ENCODE measurements at regions not wholly inside any gene's neighbourhood (a gene's known extent, or its start where the extent isn't known, plus 50 kb on each side); places are given as distances from the start of the nearest gene placed in this dataset.

DNA sequence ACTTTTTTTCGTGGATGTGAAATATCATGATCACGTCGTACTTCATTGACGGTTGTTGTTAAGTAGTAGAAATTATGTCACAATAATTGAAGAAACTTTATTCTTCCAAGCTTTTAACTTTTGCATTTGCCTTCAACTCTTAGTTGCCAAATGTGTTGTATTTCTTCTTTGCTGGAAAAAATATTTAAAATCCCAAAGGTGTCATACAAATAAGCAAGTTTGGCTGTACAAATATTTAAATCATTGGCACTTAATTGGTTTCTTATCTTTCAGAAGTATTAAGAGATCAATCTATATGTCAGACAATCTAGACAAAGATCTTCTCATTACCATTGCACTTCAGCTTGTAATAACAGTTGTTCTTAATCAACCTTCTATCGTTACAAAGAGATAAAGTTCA, 204.0 kb upstream of the HDAC4 start:
- Histone ChIP-seq H3K27ac (ENCODE audit: extremely low read depth, low read depth, low read length) (no peak overlapping the region), H3K4me1 (ENCODE audit: control insufficient read depth, insufficient read depth, low read length) (no peaks in the 10 kb centered on the region), H3K36me3 (ENCODE audit: control insufficient read depth in 2 of 2, insufficient read depth in 1 of 2, low read length in 2 of 2) (no peaks in the 10 kb centered on the region), H3K4me3 (ENCODE audit: low read depth, low read length) (no peak overlapping the region), H3K9me3 (ENCODE audit: control insufficient read depth, insufficient read depth, low read depth, low read length) (no peaks in the 10 kb centered on the region)
- ChIA-PET POLR2A (no interaction called here), CTCF (interaction anchor here (0.7 to 1.1 kb wide), 3 partner anchors 19 to 462 kb away, joined by 3 to 4 read pairs (median 4); no protein-coding TSS in a partner anchor)
- TF ChIP-seq GLI4 (tag by site-specific recombination; IDR thresholded peaks at IDR 0.05) (no peak), ZNF140 (tag by site-specific recombination; IDR thresholded peaks at IDR 0.05) (no peak), ZNF221 (tag by site-specific recombination; IDR thresholded peaks at IDR 0.05; ENCODE audit: borderline replicate concordance) (no peak), ZFP37 (tag by site-specific recombination; IDR thresholded peaks at IDR 0.05) (no peak)
- TF ChIP-seq, protein P1, sequence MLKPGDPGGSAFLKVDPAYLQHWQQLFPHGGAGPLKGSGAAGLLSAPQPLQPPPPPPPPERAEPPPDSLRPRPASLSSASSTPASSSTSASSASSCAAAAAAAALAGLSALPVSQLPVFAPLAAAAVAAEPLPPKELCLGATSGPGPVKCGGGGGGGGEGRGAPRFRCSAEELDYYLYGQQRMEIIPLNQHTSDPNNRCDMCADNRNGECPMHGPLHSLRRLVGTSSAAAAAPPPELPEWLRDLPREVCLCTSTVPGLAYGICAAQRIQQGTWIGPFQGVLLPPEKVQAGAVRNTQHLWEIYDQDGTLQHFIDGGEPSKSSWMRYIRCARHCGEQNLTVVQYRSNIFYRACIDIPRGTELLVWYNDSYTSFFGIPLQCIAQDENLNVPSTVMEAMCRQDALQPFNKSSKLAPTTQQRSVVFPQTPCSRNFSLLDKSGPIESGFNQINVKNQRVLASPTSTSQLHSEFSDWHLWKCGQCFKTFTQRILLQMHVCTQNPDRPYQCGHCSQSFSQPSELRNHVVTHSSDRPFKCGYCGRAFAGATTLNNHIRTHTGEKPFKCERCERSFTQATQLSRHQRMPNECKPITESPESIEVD (tag by site-specific recombination; IDR thresholded peaks at IDR 0.05): no peak

GRCh38 chr2:239603411-239604356, 202.9 kb upstream of the HDAC4 start:
- ChIA-PET POLR2A (no interaction called here), CTCF (interaction anchor here (0.7 to 1.1 kb wide), 2 partner anchors 31 to 461 kb away, joined by 3 to 4 read pairs; no protein-coding TSS in a partner anchor)
- Histone ChIP-seq H3K4me1 (ENCODE audit: control insufficient read depth, insufficient read depth, low read length) (no peaks in the 10 kb centered on the region), H3K4me3 (ENCODE audit: low read depth, low read length) (no peak overlapping the region), H3K27ac (ENCODE audit: extremely low read depth, low read depth, low read length) (no peak overlapping the region), H3K9me3 (ENCODE audit: control insufficient read depth, insufficient read depth, low read depth, low read length) (no peaks in the 10 kb centered on the region), H3K36me3 (ENCODE audit: control insufficient read depth in 2 of 2, insufficient read depth in 1 of 2, low read length in 2 of 2) (no peaks in the 10 kb centered on the region)
- TF ChIP-seq ZNF404 (tag by site-specific recombination; IDR thresholded peaks at IDR 0.05) (no peak), ZBTB17 (tag by site-specific recombination; IDR thresholded peaks at IDR 0.05) (no peak), GLI2 (tag by site-specific recombination; IDR thresholded peaks at IDR 0.05; ENCODE audit: borderline replicate concordance, low read depth) (no peak), BCL11B (tag by site-specific recombination; IDR thresholded peaks at IDR 0.05; ENCODE audit: low read depth) (no peak), PRDM10 (tag by site-specific recombination; IDR thresholded peaks at IDR 0.05) (no peak), ZBTB20 (tag by site-specific recombination; IDR thresholded peaks at IDR 0.05) (no peak), ZNF266 (tag by site-specific recombination; IDR thresholded peaks at IDR 0.05; ENCODE audit: low read depth) (no peak), ZSCAN23 (tag by site-specific recombination; IDR thresholded peaks at IDR 0.05) (no peak), ZNF121 (tag by site-specific recombination; IDR thresholded peaks at IDR 0.05) (no peak), ZNF610 (tag by site-specific recombination; IDR thresholded peaks at IDR 0.05; ENCODE audit: borderline replicate concordance) (no peak), ZNF19 (tag by site-specific recombination; IDR thresholded peaks at IDR 0.05; ENCODE audit: low read depth) (no peak), BCL11A (tag by site-specific recombination; IDR thresholded peaks at IDR 0.05; ENCODE audit: low read depth) (no peak), YY1 (tag by site-specific recombination; IDR thresholded peaks at IDR 0.05) (no peak)
- TF ChIP-seq, protein P2, sequence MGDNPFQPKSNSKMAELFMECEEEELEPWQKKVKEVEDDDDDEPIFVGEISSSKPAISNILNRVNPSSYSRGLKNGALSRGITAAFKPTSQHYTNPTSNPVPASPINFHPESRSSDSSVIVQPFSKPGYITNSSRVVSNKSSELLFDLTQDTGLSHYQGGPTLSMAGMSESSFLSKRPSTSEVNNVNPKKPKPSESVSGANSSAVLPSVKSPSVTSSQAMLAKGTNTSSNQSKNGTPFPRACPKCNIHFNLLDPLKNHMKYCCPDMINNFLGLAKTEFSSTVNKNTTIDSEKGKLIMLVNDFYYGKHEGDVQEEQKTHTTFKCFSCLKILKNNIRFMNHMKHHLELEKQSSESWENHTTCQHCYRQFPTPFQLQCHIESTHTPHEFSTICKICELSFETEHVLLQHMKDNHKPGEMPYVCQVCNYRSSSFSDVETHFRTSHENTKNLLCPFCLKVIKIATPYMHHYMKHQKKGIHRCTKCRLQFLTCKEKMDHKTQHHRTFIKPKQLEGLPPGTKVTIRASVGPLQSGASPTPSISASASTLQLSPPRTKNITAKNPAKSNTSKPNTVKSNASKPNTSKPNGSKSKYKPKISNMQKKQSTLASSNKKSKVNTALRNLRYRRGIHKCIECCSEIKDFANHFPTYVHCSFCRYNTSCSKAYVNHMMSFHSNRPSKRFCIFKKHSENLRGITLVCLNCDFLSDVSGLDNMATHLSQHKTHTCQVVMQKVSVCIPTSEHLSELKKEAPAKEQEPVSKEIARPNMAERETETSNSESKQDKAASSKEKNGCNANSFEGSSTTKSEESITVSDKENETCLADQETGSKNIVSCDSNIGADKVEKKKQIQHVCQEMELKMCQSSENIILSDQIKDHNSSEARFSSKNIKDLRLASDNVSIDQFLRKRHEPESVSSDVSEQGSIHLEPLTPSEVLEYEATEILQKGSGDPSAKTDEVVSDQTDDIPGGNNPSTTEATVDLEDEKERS (tag by site-specific recombination; IDR thresholded peaks at IDR 0.05): no peak

All from HEK293 (cell line).